Loucy (cell line): ENCODE measurements at regions not wholly inside any gene's neighbourhood (a gene's known extent, or its start where the extent isn't known, plus 50 kb on each side); places are given as distances from the start of the nearest gene placed in this dataset.

ENCODE experiments used
- CTCF ChIP-seq: fragments of 200-600 bp; sonication (generic); conservative IDR thresholded peaks from 2 replicates; pipeline ENCODE4 v1.5.1; 2014; ENCODE audit warnings: mild to moderate bottlenecking, antibody characterized with exemption, low read length
- EZH2phosphoT487 ChIP-seq: fragments of 200-600 bp; IDR thresholded peaks from 2 replicates; pipeline ENCODE4 v1.6.1; 2018; ENCODE audit warnings: antibody characterized with exemption, mild to moderate bottlenecking, moderate library complexity, borderline replicate concordance

- no peak for TF ChIP-seq CTCF
- no peak for TF ChIP-seq EZH2phosphoT487
Measured at GRCh38 chr11:30753504-30753903, 167.4 kb upstream of the MPPED2 start.
